ENCODE measurements at regions not wholly inside any gene's neighbourhood (a gene's known extent, or its start where the extent isn't known, plus 50 kb on each side); places are given as distances from the start of the nearest gene placed in this dataset.

GRCh38 chr14:51446771-51447170, 204.9 kb upstream of the FRMD6 start:
- Histone ChIP-seq H3K9me2 (ENCODE audit: insufficient read depth) (no peaks in the 10 kb centered on the region), H3K27me3 (replicated peaks; ENCODE audit: insufficient read depth) (no peaks in the 10 kb centered on the region), H3F3A (ENCODE audit: insufficient read depth) (peaks cover 36% of the 10 kb centered on the region), H3K9ac (no peak overlapping the region), H3K36me3 (ENCODE audit: low read depth) (no peaks in the 10 kb centered on the region), H3K4me3 (no peak overlapping the region), H3K4me1 (ENCODE audit: insufficient read depth) (peaks cover 41% of the 10 kb centered on the region), H2AFZ (no peak overlapping the region), H3K9me3 (ENCODE audit: low read depth) (no peaks in the 10 kb centered on the region), H4K20me1 (ENCODE audit: insufficient read depth) (no peaks in the 10 kb centered on the region), H3K79me2 (ENCODE audit: insufficient read depth) (no peaks in the 10 kb centered on the region), H3K27ac (no peak overlapping the region), H3K4me2 (ENCODE audit: unreplicated experiment) (no peak overlapping the region)
- TF ChIP-seq EZH2 (IDR thresholded peaks at IDR 0.05; ENCODE audit: insufficient read depth, poor library complexity, severe bottlenecking) (no peak), EZH2phosphoT487 (IDR thresholded peaks at IDR 0.05; ENCODE audit: insufficient read depth, low read depth) (no peak)
- in situ Hi-C loops (cut with MboI): no loop called here
- WGBS, 2 experiments (ENCODE audit: low coverage in 1 of 2, low lambda C conversion rate in 2 of 2, missing lambda C conversion rate in 2 of 2): 94 to 98% methylated on average over 3 of the region's 3 CpGs
- no peak for DNase-seq

GRCh38 chr14:51447411-51447810, 204.3 kb upstream of the FRMD6 start:
- in situ Hi-C loops (cut with MboI): no loop called here
- 90 to 98% methylated on average over 4 of the region's 4 CpGs for WGBS, 2 experiments (ENCODE audit: low coverage in 1 of 2, low lambda C conversion rate in 2 of 2, missing lambda C conversion rate in 2 of 2)
- Histone ChIP-seq H3K4me3 (no peak overlapping the region), H3K9me2 (ENCODE audit: insufficient read depth) (no peaks in the 10 kb centered on the region), H3K79me2 (ENCODE audit: insufficient read depth) (no peaks in the 10 kb centered on the region), H3K36me3 (ENCODE audit: low read depth) (no peaks in the 10 kb centered on the region), H3K27ac (no peak overlapping the region), H3K9me3 (ENCODE audit: low read depth) (no peaks in the 10 kb centered on the region), H4K20me1 (ENCODE audit: insufficient read depth) (no peaks in the 10 kb centered on the region), H3K27me3 (replicated peaks; ENCODE audit: insufficient read depth) (no peaks in the 10 kb centered on the region), H3K4me1 (ENCODE audit: insufficient read depth) (peaks cover 35% of the 10 kb centered on the region), H3F3A (ENCODE audit: insufficient read depth) (peaks cover 30% of the 10 kb centered on the region), H3K4me2 (ENCODE audit: unreplicated experiment) (no peak overlapping the region), H2AFZ (no peak overlapping the region), H3K9ac (no peak overlapping the region)
- no peak for TF ChIP-seq EZH2phosphoT487 (IDR thresholded peaks at IDR 0.05; ENCODE audit: insufficient read depth, low read depth)
- TF ChIP-seq EZH2 (IDR thresholded peaks at IDR 0.05; ENCODE audit: insufficient read depth, poor library complexity, severe bottlenecking): no peak
- no peak for DNase-seq

GRCh38 chr14:51448831-51449670, 202.7 kb upstream of the FRMD6 start:
- in situ Hi-C loops (cut with MboI): no loop called here
- H3K4me2 ChIP-seq (ENCODE audit: unreplicated experiment): peak overlapping the region; percentile 31

GRCh38 chr14:51449681-51450080, 202.0 kb upstream of the FRMD6 start:
- H3K4me1 ChIP-seq (ENCODE audit: insufficient read depth): peaks cover 22% of the 10 kb centered on the region
- H3K79me2 ChIP-seq (ENCODE audit: insufficient read depth): no peaks in the 10 kb centered on the region
- no peak overlapping the region for H3K9ac ChIP-seq
- no peak for TF ChIP-seq EZH2phosphoT487 (IDR thresholded peaks at IDR 0.05; ENCODE audit: insufficient read depth, low read depth)
- in situ Hi-C loops (cut with MboI): no loop called here
- DNase-seq: no peak
- no peaks in the 10 kb centered on the region for H4K20me1 ChIP-seq (ENCODE audit: insufficient read depth)
- H3K4me2 ChIP-seq (ENCODE audit: unreplicated experiment): no peak overlapping the region
- H3K27ac ChIP-seq: no peak overlapping the region
- H3K9me2 ChIP-seq (ENCODE audit: insufficient read depth): no peaks in the 10 kb centered on the region
- no peak overlapping the region for H2AFZ ChIP-seq
- no peaks in the 10 kb centered on the region for H3K27me3 ChIP-seq (replicated peaks; ENCODE audit: insufficient read depth)
- H3K36me3 ChIP-seq (ENCODE audit: low read depth): no peaks in the 10 kb centered on the region
- 88 to 95% methylated on average over 1 of the region's 1 CpG for WGBS, 2 experiments (ENCODE audit: low coverage in 1 of 2, low lambda C conversion rate in 2 of 2, missing lambda C conversion rate in 2 of 2)
- no peaks in the 10 kb centered on the region for H3K9me3 ChIP-seq (ENCODE audit: low read depth)
- H3F3A ChIP-seq (ENCODE audit: insufficient read depth): peaks cover 11% of the 10 kb centered on the region
- H3K4me3 ChIP-seq: no peak overlapping the region

More at GRCh38 chr14:51448831-51449670, 202.7 kb upstream of the FRMD6 start:
- Histone ChIP-seq H3K9me3 (ENCODE audit: low read depth) (no peaks in the 10 kb centered on the region), H3K27me3 (replicated peaks; ENCODE audit: insufficient read depth) (no peaks in the 10 kb centered on the region), H3K9me2 (ENCODE audit: insufficient read depth) (no peaks in the 10 kb centered on the region), H3K79me2 (ENCODE audit: insufficient read depth) (no peaks in the 10 kb centered on the region), H3K4me1 (ENCODE audit: insufficient read depth) (peaks cover 22% of the 10 kb centered on the region), H3F3A (ENCODE audit: insufficient read depth) (peaks cover 15% of the 10 kb centered on the region), H3K9ac (no peak overlapping the region), H3K36me3 (ENCODE audit: low read depth) (no peaks in the 10 kb centered on the region), H3K4me3 (no peak overlapping the region), H2AFZ (no peak overlapping the region), H4K20me1 (ENCODE audit: insufficient read depth) (no peaks in the 10 kb centered on the region), H3K27ac (peak overlapping the region; percentile 18; the same call in 1 of the 2 replicates)
- no peak for TF ChIP-seq EZH2phosphoT487 (IDR thresholded peaks at IDR 0.05; ENCODE audit: insufficient read depth, low read depth)
- no peak for TF ChIP-seq EZH2 (IDR thresholded peaks at IDR 0.05; ENCODE audit: insufficient read depth, poor library complexity, severe bottlenecking)
- 10 to 18% methylated on average over 2 of the region's 2 CpGs for WGBS, 2 experiments (ENCODE audit: low coverage in 1 of 2, low lambda C conversion rate in 2 of 2, missing lambda C conversion rate in 2 of 2)
- DNase-seq: peak; percentile 71
